ENCODE measurements at regions not wholly inside any gene's neighbourhood (a gene's known extent, or its start where the extent isn't known, plus 50 kb on each side); places are given as distances from the start of the nearest gene placed in this dataset.

- Histone ChIP-seq H3K4me3 (ENCODE audit: low read length) (no peak overlapping the region), H3K4me2 (ENCODE audit: low read depth, low read length, poor library complexity, severe bottlenecking) (no peak overlapping the region), H3K27me3 (ENCODE audit: low read length) (0 out of 2 replicates have a peak, but pooled peaks cover 2% of the 10 kb centered on the region), H3K9ac (ENCODE audit: low read length) (no peak overlapping the region), H3K9me2 (replicated peaks; ENCODE audit: insufficient read depth, low read length) (no peaks in the 10 kb centered on the region; the same call in 1 of the 2 replicates), H4K20me1 (ENCODE audit: insufficient read depth, low read depth, low read length) (no peaks in the 10 kb centered on the region), H3K4me1 (ENCODE audit: low read length) (no peaks in the 10 kb centered on the region), H3K36me3 (ENCODE audit: insufficient read depth, low read length) (no peaks in the 10 kb centered on the region), H2AFZ (ENCODE audit: low read length) (no peak overlapping the region), H3K79me2 (ENCODE audit: low read length) (no peaks in the 10 kb centered on the region), H3K9me3 (ENCODE audit: low read length) (no peaks in the 10 kb centered on the region), H3K27ac (ENCODE audit: low read length) (no peak overlapping the region)
- no peak for DNase-seq
Measured at GRCh38 chr15:93837450-93837849, 393.9 kb upstream of the MCTP2 start.

- H3K27ac ChIP-seq (ENCODE audit: low read length) = no peak overlapping the region
- no peak overlapping the region for H2AFZ ChIP-seq (ENCODE audit: low read length)
- H3K79me2 ChIP-seq (ENCODE audit: low read length) = no peaks in the 10 kb centered on the region
- no peaks in the 10 kb centered on the region for H3K9me3 ChIP-seq (ENCODE audit: low read length)
- no peaks in the 10 kb centered on the region for H3K36me3 ChIP-seq (ENCODE audit: insufficient read depth, low read length)
- H3K4me1 ChIP-seq (ENCODE audit: low read length) = no peaks in the 10 kb centered on the region
- H3K4me3 ChIP-seq (ENCODE audit: low read length) = no peak overlapping the region
- no peak overlapping the region for H3K9ac ChIP-seq (ENCODE audit: low read length)
- no peak for DNase-seq
- no peaks in the 10 kb centered on the region for H4K20me1 ChIP-seq (ENCODE audit: insufficient read depth, low read depth, low read length)
- 0 out of 2 replicates have a peak, but pooled peaks cover 2% of the 10 kb centered on the region for H3K27me3 ChIP-seq (ENCODE audit: low read length)
- no peak overlapping the region for H3K4me2 ChIP-seq (ENCODE audit: low read depth, low read length, poor library complexity, severe bottlenecking)
- H3K9me2 ChIP-seq (replicated peaks; ENCODE audit: insufficient read depth, low read length) = no peaks in the 10 kb centered on the region; the same call in 1 of the 2 replicates
Measured at GRCh38 chr15:93835344-93835743, 396.0 kb upstream of the MCTP2 start.

GRCh38 chr15:93831641-93832040, 399.7 kb upstream of the MCTP2 start:
- H3K79me2 ChIP-seq (ENCODE audit: low read length) = no peaks in the 10 kb centered on the region
- H3K4me2 ChIP-seq (ENCODE audit: low read depth, low read length, poor library complexity, severe bottlenecking) = no peak overlapping the region

GRCh38 chr15:93830221-93831080, 400.9 kb upstream of the MCTP2 start:
- no peak for DNase-seq
- Histone ChIP-seq H3K36me3 (ENCODE audit: insufficient read depth, low read length) (no peaks in the 10 kb centered on the region), H3K27ac (ENCODE audit: low read length) (no peak overlapping the region)

More at GRCh38 chr15:93831641-93832040, 399.7 kb upstream of the MCTP2 start:
- H3K4me3 ChIP-seq (ENCODE audit: low read length) = no peak overlapping the region
- no peak overlapping the region for H2AFZ ChIP-seq (ENCODE audit: low read length)
- H3K9me3 ChIP-seq (ENCODE audit: low read length) = no peaks in the 10 kb centered on the region
- no peaks in the 10 kb centered on the region for H3K9me2 ChIP-seq (replicated peaks; ENCODE audit: insufficient read depth, low read length)
- H3K27me3 ChIP-seq (ENCODE audit: low read length) = no peaks in the 10 kb centered on the region
- H3K27ac ChIP-seq (ENCODE audit: low read length) = no peak overlapping the region
- no peaks in the 10 kb centered on the region for H3K4me1 ChIP-seq (ENCODE audit: low read length)
- DNase-seq = no peak
- no peak overlapping the region for H3K9ac ChIP-seq (ENCODE audit: low read length)
- no peaks in the 10 kb centered on the region for H3K36me3 ChIP-seq (ENCODE audit: insufficient read depth, low read length)
- H4K20me1 ChIP-seq (ENCODE audit: insufficient read depth, low read depth, low read length) = no peaks in the 10 kb centered on the region

GRCh38 chr15:93829115-93829870, 402.1 kb upstream of the MCTP2 start:
- H3K4me2 ChIP-seq (ENCODE audit: low read depth, low read length, poor library complexity, severe bottlenecking) = no peak overlapping the region
- H3K27me3 ChIP-seq (ENCODE audit: low read length) = no peaks in the 10 kb centered on the region
- H3K9me2 ChIP-seq (replicated peaks; ENCODE audit: insufficient read depth, low read length) = no peaks in the 10 kb centered on the region
- H3K4me3 ChIP-seq (ENCODE audit: low read length) = no peak overlapping the region
- no peaks in the 10 kb centered on the region for H3K9me3 ChIP-seq (ENCODE audit: low read length)
- no peaks in the 10 kb centered on the region for H4K20me1 ChIP-seq (ENCODE audit: insufficient read depth, low read depth, low read length)
- no peak overlapping the region for H3K9ac ChIP-seq (ENCODE audit: low read length)
- no peak for DNase-seq
- no peak overlapping the region for H2AFZ ChIP-seq (ENCODE audit: low read length)
- H3K36me3 ChIP-seq (ENCODE audit: insufficient read depth, low read length) = no peaks in the 10 kb centered on the region
- no peaks in the 10 kb centered on the region for H3K4me1 ChIP-seq (ENCODE audit: low read length)
- no peak overlapping the region for H3K27ac ChIP-seq (ENCODE audit: low read length)
- H3K79me2 ChIP-seq (ENCODE audit: low read length) = no peaks in the 10 kb centered on the region

More at GRCh38 chr15:93830221-93831080, 400.9 kb upstream of the MCTP2 start:
- Histone ChIP-seq H3K79me2 (ENCODE audit: low read length) (no peaks in the 10 kb centered on the region), H3K9me2 (replicated peaks; ENCODE audit: insufficient read depth, low read length) (no peaks in the 10 kb centered on the region), H3K9me3 (ENCODE audit: low read length) (no peaks in the 10 kb centered on the region), H3K27me3 (ENCODE audit: low read length) (no peaks in the 10 kb centered on the region), H2AFZ (ENCODE audit: low read length) (no peak overlapping the region), H3K4me3 (ENCODE audit: low read length) (no peak overlapping the region), H3K4me2 (ENCODE audit: low read depth, low read length, poor library complexity, severe bottlenecking) (no peak overlapping the region), H3K9ac (ENCODE audit: low read length) (no peak overlapping the region), H4K20me1 (ENCODE audit: insufficient read depth, low read depth, low read length) (no peaks in the 10 kb centered on the region), H3K4me1 (ENCODE audit: low read length) (no peaks in the 10 kb centered on the region)

- Histone ChIP-seq H3K9me3 (ENCODE audit: low read length) (no peaks in the 10 kb centered on the region), H3K27me3 (ENCODE audit: low read length) (no peaks in the 10 kb centered on the region), H3K79me2 (ENCODE audit: low read length) (no peaks in the 10 kb centered on the region), H3K4me1 (ENCODE audit: low read length) (no peaks in the 10 kb centered on the region), H3K36me3 (ENCODE audit: insufficient read depth, low read length) (no peaks in the 10 kb centered on the region), H3K9ac (ENCODE audit: low read length) (no peak overlapping the region), H3K9me2 (replicated peaks; ENCODE audit: insufficient read depth, low read length) (no peaks in the 10 kb centered on the region), H3K27ac (ENCODE audit: low read length) (no peak overlapping the region), H2AFZ (ENCODE audit: low read length) (no peak overlapping the region), H3K4me2 (ENCODE audit: low read depth, low read length, poor library complexity, severe bottlenecking) (no peak overlapping the region), H4K20me1 (ENCODE audit: insufficient read depth, low read depth, low read length) (no peaks in the 10 kb centered on the region), H3K4me3 (ENCODE audit: low read length) (no peak overlapping the region)
- DNase-seq = no peak
Measured at GRCh38 chr15:93826790-93827189, 404.6 kb upstream of the MCTP2 start.

- Histone ChIP-seq H3K9me2 (replicated peaks; ENCODE audit: insufficient read depth, low read length) (no peaks in the 10 kb centered on the region), H3K27me3 (ENCODE audit: low read length) (no peaks in the 10 kb centered on the region), H4K20me1 (ENCODE audit: insufficient read depth, low read depth, low read length) (no peaks in the 10 kb centered on the region), H3K36me3 (ENCODE audit: insufficient read depth, low read length) (no peaks in the 10 kb centered on the region), H3K79me2 (ENCODE audit: low read length) (no peaks in the 10 kb centered on the region), H3K4me2 (ENCODE audit: low read depth, low read length, poor library complexity, severe bottlenecking) (no peak overlapping the region), H2AFZ (ENCODE audit: low read length) (no peak overlapping the region), H3K9me3 (ENCODE audit: low read length) (no peaks in the 10 kb centered on the region), H3K9ac (ENCODE audit: low read length) (no peak overlapping the region), H3K4me3 (ENCODE audit: low read length) (no peak overlapping the region), H3K4me1 (ENCODE audit: low read length) (no peaks in the 10 kb centered on the region), H3K27ac (ENCODE audit: low read length) (no peak overlapping the region)
- no peak for DNase-seq
Measured at GRCh38 chr15:93826293-93826692, 405.1 kb upstream of the MCTP2 start.

GRCh38 chr15:93825682-93826081, 405.7 kb upstream of the MCTP2 start:
- Histone ChIP-seq H3K4me2 (ENCODE audit: low read depth, low read length, poor library complexity, severe bottlenecking) (no peak overlapping the region), H3K79me2 (ENCODE audit: low read length) (no peaks in the 10 kb centered on the region), H3K4me1 (ENCODE audit: low read length) (no peaks in the 10 kb centered on the region), H4K20me1 (ENCODE audit: insufficient read depth, low read depth, low read length) (no peaks in the 10 kb centered on the region), H3K4me3 (ENCODE audit: low read length) (no peak overlapping the region), H3K9me3 (ENCODE audit: low read length) (no peaks in the 10 kb centered on the region), H2AFZ (ENCODE audit: low read length) (no peak overlapping the region), H3K27ac (ENCODE audit: low read length) (no peak overlapping the region), H3K9ac (ENCODE audit: low read length) (no peak overlapping the region), H3K27me3 (ENCODE audit: low read length) (no peaks in the 10 kb centered on the region), H3K36me3 (ENCODE audit: insufficient read depth, low read length) (no peaks in the 10 kb centered on the region), H3K9me2 (replicated peaks; ENCODE audit: insufficient read depth, low read length) (no peaks in the 10 kb centered on the region)
- no peak for DNase-seq

Data from Karpas-422 (cell line).